ENCODE measurements at regions not wholly inside any gene's neighbourhood (a gene's known extent, or its start where the extent isn't known, plus 50 kb on each side); places are given as distances from the start of the nearest gene placed in this dataset.
"Not testable (repeated sequence)": the region's sequence is repeated elsewhere in the genome, so short reads cannot be mapped to it uniquely, and the experiment has no call there.

DNA sequence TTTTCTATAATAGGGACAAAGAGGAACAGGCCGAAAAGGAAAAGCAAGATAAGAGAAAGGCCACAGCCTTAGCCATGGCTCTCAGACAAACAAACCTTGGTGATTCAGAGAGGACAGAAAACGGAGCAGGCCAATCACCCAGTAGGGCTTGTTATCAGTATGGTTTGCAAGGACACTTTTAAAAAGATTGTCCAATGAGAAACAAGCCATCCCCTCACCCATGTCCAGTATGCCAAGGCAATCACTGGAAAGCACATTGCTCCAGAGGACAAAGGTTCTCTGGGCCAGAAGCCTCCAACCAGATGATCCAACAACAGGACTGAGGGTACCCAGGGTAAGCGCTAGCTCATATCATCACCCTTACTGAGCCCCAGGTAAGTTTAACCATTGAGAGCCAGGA is 243.8 kb upstream of the BTG1 start:
- DNase-seq: no peak

DNA sequence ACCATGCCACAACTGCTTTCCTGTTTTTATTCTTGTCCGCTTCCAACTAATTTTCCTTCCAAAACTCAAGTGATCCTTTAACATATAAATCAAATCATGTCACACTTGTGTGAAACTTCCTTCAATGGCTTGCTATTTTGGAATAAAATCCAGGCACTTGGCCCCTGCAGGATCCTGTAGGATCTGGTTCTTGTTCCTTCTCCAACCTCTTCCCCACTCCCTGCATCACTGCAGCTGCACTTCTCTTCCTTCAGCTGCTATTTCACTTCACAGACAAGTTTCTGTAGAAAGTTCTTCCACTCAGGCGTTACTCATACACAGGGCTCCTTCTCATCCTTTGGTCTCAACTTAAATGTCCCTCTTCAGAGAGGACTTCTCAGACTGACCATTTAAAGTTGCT is 239.7 kb upstream of the BTG1 start:
- no peak for DNase-seq

GRCh38 chr12:92384571-92384970 is 238.9 kb upstream of the BTG1 start:
- no peak for DNase-seq

DNA sequence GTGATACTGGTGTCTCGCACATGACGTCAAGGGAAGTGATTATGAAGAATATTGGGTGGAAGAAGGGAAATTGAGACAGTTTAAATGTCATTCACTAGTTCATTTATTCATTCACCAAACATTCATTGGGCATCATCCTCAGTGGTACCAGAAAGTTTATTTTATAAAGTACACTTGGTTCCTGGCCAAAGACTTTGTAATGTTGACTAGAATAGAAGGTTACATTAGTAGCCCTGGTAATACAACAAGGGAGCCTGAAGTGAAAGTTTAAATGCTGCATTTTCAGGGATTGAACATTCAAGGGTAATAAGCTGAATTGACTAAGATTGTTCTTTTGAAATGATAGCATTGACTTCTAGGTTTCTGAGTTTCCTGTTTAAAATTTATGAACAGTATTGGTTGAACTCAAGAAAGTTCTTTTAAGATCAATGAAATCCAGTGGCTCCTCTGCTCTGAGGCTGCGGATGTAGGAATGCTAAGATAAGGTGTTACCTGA is 236.8 kb upstream of the BTG1 start:
- no peak for DNase-seq

DNA sequence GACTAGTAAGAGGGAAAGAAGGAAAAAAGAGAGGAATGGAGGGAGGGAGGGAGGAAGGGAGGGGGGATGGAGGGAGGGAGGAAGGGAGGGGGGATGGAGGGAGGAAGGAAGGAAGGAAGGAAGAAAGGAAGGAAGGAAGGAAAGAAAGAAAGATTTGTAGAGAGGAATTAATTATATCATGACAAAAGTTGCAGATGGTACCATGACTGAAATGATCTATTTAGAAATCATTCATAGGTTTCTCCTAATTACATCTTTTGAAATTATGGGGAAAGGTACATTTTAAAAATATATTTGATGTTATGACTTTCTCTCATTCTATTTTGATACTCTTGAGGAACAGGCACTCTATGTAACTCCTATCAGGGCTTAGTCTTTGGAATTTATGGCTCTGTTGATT is 236.2 kb upstream of the BTG1 start:
- no peak for DNase-seq

DNA sequence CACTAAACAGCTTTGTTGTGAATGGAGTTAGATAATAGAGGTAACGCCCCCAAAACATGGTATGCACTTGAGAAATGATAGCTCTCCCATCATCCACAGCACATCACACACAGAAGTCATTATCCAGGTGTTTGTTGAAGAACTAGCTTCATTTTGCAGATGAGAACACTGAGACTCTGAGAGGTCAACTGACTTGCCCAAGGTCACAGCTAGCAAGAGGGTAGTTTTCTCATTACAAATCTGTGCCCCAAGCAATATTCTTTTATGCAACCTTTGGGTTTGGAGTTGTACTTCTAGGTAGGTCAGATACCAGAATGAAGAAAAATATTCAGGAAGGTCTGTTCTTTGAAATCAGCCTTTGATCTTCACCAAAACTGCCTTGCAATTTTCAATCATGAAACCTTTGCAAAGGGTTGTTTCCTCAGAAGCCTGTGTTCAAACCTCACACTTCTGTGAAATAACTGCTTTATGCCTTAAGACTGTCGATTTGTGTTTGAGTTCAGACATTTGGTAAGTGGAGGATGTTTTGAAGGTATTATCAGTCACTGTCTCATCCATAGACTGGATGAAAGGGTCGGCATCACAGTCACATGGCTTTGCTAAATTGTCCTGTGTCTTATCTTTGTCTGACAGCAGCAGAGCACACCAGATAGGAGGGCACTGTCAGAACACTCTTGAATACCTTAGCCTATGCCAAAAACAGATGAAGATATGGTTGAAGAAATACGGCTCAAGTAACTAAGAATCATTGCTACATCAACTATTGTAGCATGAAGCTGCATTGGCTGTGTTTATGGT is 233.2 kb upstream of the BTG1 start:
- DNase-seq: no peak

DNA sequence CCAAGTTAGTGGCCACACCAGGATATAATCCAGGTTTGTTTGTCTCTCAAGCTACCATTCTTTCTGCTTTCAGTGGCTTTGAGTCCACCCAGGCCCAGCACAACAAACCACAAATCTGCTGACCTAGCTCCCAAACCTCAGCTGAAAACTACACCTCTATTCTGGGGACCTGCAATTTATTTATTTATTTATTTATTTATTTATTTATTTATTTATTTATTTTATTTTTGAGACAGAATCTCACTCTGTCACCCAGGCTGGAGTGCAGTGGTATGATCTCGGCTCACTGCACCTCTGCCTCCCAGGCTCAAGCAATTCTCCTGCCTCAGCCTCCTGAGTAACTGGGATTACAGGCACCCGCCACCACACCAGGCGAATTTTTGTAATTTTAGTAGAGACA is 229.9 kb upstream of the BTG1 start:
- not testable (repeated sequence) for DNase-seq

GRCh38 chr12:92370828-92371227 is 225.2 kb upstream of the BTG1 start:
- DNase-seq: no peak

DNA sequence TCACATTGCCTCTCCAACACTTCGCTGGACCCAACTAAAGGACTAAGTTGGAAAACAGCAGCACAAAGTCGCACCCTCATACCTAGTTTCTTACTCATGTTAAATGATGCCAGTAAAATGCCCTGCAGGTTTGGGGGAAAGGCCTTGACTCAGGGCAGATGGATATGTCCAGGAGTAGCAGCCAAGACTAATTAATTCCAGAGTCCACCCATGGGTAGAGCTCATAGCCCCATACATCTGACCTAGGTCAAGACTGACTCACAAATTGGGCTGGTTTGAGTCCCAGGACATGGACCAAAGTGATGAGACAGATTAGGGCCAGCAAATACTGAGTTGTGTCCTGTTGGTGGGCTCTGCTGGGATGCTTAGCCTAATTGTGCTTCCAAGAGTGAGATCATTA is 224.0 kb upstream of the BTG1 start:
- DNase-seq: no peak

- DNase-seq: no peak
These were observed 223.4 kb upstream of the BTG1 start for GRCh38 chr12:92369056-92369455.

DNA sequence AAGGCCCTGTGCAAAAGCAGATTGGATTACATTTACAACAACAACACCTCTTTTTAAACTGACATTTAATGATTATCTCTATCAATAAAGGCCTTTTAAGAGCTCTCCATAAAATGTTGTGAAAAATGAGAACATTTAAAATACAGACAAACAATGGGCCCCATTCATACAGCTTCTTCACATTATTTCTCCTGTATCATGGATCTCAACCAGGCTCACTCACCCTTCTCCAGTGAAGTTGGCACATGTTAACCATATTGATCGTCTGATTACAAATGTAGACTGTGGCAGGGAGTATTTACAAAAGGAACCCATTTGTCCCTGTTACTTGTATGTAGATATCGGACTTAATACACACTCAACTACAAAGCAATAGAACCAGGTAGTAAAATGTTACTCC is 220.2 kb upstream of the BTG1 start:
- DNase-seq: no peak

DNA sequence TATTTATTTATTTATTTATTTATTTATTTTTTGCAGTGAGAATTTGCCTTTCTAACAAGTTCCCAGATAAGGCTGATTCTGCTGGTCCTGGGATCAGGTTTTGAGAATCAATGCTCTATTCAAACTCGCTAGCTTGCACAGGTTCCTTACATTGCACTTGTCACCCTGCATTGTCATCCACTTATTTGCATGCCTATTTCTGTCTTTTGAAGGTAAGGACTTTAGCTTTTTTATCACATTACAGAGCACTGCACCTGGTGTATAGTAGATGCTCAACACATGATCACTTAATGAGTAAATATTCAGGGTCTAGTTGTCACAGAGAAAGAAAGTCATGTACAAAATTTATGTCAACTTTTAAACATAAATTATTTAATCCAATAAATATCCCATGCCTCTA is 219.7 kb upstream of the BTG1 start:
- no peak for DNase-seq

GRCh38 chr12:92363295-92364146 is 217.9 kb upstream of the BTG1 start:
- peak; percentile 77 for DNase-seq

- DNase-seq: no peak
These were observed 217.1 kb upstream of the BTG1 start for GRCh38 chr12:92362785-92363184.

- DNase-seq: no peak
These were observed 216.5 kb upstream of the BTG1 start for GRCh38 chr12:92362126-92362525.

DNA sequence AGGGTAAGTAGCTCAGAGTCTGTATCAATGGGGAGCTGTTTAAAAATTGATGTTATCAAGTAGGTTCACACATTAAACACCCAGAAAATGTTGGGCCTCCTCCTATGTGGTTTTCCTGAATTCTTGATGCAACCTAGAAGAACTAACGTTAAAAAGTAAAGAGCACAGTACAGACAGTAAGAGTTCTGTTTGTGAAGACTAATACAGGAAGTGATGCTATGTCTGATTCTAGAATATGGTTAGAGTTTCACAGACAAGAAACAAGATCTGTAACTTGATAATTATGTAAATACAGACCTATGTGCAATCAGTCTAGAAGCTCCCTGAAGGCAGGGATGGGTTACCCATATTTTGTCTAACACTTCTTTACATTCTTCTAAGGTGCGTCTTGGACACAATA is 214.9 kb upstream of the BTG1 start:
- DNase-seq: no peak

DNA sequence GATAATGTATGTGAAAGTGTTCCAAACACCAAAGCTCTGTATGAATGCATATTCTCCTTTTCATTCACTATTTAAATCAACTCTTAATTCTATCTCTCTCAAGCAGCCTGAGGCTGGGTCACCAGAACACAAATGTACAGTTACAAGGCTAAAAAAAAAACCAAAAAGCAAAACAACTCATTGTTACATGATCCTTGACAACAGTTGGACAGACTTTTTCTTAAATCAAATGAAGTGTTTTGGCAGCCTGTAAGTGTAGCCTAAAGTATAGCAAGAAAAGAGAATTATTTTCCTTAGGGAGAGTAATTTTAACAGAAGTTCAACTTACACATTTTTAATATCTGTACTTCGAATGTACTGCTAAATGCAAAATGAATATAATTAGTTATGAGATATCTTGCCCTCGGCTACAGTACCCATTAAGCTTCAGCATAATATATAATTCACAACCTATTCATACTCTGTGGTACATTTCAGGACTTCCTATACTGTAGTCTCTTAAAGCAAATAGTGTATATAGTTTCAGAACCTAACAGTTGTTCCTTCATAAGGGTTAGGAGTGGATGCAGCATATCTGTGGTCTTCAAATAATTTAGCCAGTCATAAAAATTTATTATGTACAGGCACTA is 214.0 kb upstream of the BTG1 start:
- no peak for DNase-seq

GRCh38 chr12:92357584-92358261 is 212.1 kb upstream of the BTG1 start:
- DNase-seq: no peak

GRCh38 chr12:92356425-92356824 is 210.8 kb upstream of the BTG1 start:
- no peak for DNase-seq

DNA sequence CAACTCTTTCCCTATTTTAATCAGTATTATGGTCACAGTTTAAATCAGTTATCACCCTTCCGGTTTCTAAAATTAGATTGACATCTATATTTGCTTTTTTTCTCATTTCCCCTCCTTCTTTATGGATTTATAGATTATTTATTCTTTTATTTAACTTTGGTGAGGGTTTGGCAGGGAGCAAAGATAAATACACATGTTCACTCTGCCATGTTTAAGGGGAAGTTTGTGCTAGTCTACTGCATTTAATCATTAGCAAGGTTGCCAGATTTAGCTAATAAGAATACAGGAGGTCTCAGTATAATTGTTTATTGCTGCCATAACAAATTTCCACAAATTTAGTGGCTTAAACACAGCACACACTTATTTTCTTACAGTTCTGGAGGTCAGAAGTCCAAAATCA is 204.0 kb upstream of the BTG1 start:
- DNase-seq: no peak

DNA sequence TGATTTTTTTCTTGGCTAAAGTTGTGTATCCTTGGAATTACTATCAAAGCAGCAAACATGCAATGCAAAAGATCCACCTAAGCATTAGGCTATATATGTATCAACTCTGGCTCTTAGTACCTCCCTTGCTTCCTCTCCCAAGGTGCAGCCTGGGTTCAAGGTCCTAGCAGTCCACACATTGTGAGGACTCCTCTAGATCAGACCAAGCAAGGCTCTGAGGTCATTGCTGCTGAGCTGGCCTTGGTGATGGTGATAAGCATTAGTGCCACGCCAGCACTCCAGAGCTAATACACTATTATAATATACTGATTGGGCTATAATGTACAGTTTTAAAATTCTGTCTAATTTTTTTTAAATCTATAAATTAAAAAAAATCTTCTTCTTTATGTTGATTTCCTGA is 196.9 kb upstream of the BTG1 start:
- no peak for DNase-seq

- no peak for DNase-seq
These were observed 195.5 kb upstream of the BTG1 start for GRCh38 chr12:92341065-92341668.

All from NCI-H2227 treated with DMSO at 0.1 percent for 48 hours (cell line).